B cell (primary cell): ENCODE measurements at regions not wholly inside any gene's neighbourhood (a gene's known extent, or its start where the extent isn't known, plus 50 kb on each side); places are given as distances from the start of the nearest gene placed in this dataset.

Experiments used
- ATAC-seq: fragments of 200-7000 bp; cut with Tn5 transposase; one replicate; pipeline ENCODE4 v1.10.0; 2021; ENCODE audit warnings: low read depth, mild to moderate bottlenecking, moderate number of reproducible peaks, moderate library complexity
- CTCF ChIA-PET: fragments of 350-600 bp; sonication (Branson Sonifier 250); formaldehyde crosslinking; loops from one replicate; lab custom pipeline; 2021; ENCODE audit warnings: antibody characterized with exemption, inconsistent platforms; lab: Charles Lee
- POLR2A ChIA-PET: fragments of 350-600 bp; sonication (Branson Sonifier 250); formaldehyde crosslinking; loops from one replicate; lab custom pipeline; 2021; ENCODE audit warnings: antibody characterized with exemption; lab: Charles Lee
- DNase-seq: peaks from one replicate; pipeline ENCODE4 v3.0.0; 2013
- H2AFZ ChIP-seq: 2 replicates; pipeline ENCODE4 v1.6.1; 2012; ENCODE audit warnings: mild to moderate bottlenecking, low read depth, low read length; ENCODE audit not compliant: insufficient read depth, poor library complexity, severe bottlenecking
- H3K27ac ChIP-seq, 2 donors: 1 replicate in 1 of 2; 2 replicates in 1 of 2; pipeline ENCODE4 v1.5.1; 2012 to 2013; ENCODE audit warnings: low read length in 2 of 2, mild to moderate bottlenecking in 2 of 2, moderate library complexity in 1 of 2
- H3K27me3 ChIP-seq, 4 experiments: fragments of 200-600 bp in 1 of 4; sonication (generic) in 1 of 4; replicated peaks in 1 of 4; 1 replicate in 2 of 4; 2 replicates in 2 of 4; pipeline versions ENCODE4 v1.6.1 to v1.7.0; 2013 to 2016; ENCODE audit warnings: low read length in 3 of 4, mild to moderate bottlenecking in 2 of 4, mixed read lengths in 1 of 4, moderate library complexity in 1 of 4; ENCODE audit not compliant: insufficient read depth in 4 of 4, control insufficient read depth in 3 of 4; ENCODE audit errors: control extremely low read depth in 1 of 4
- H3K36me3 ChIP-seq, 2 experiments: replicated peaks in 1 of 2; 1 replicate in 1 of 2; 2 replicates in 1 of 2; pipeline versions ENCODE4 v1.6.1 to v1.7.1; 2013; ENCODE audit warnings: low read length in 1 of 2; ENCODE audit not compliant: insufficient read depth in 2 of 2, control insufficient read depth in 1 of 2; ENCODE audit errors: control extremely low read depth in 1 of 2, extremely low read depth in 1 of 2
- H3K4me1 ChIP-seq, 2 donors: fragments of 200-600 bp in 1 of 2; sonication (generic) in 1 of 2; 1 replicate in 1 of 2; 2 replicates in 1 of 2; pipeline versions ENCODE4 v1.5.1 to v1.6.1; 2013 to 2017; ENCODE audit warnings: low read length in 2 of 2; ENCODE audit not compliant: control insufficient read depth in 2 of 2, insufficient read depth in 2 of 2
- H3K4me2 ChIP-seq: replicated peaks from 2 replicates; pipeline ENCODE3; 2012; ENCODE audit warnings: mild to moderate bottlenecking, low read depth, low read length; ENCODE audit not compliant: poor library complexity, severe bottlenecking
- H3K4me3 ChIP-seq, 5 experiments: fragments of 200-600 bp in 1 of 5; sonication (generic) in 1 of 5; 1 replicate in 3 of 5; 2 replicates in 2 of 5; pipeline versions ENCODE4 v1.5.1 to v1.7.0; 2011 to 2016; ENCODE audit warnings: low read length in 4 of 5, mild to moderate bottlenecking in 4 of 5, low read depth in 2 of 5, control low read depth in 1 of 5, moderate library complexity in 1 of 5; ENCODE audit not compliant: insufficient read depth in 1 of 5; ENCODE audit errors: control extremely low read depth in 1 of 5, extremely low read depth in 1 of 5
- H3K79me2 ChIP-seq: fragments of 200-600 bp; sonication (generic); one replicate; pipeline ENCODE4 v1.6.0; 2016; ENCODE audit warnings: low read length; ENCODE audit not compliant: control insufficient read depth, insufficient read depth
- H3K9ac ChIP-seq: fragments of 200-600 bp; sonication (generic); 2 replicates; pipeline ENCODE4 v1.6.1; 2017; ENCODE audit warnings: mild to moderate bottlenecking, low read length, moderate library complexity
- H3K9me3 ChIP-seq, 3 donors: one replicate each; pipeline versions ENCODE4 v1.6.1 to v1.7.1; 2013; ENCODE audit warnings: low read length in 2 of 3; ENCODE audit not compliant: control insufficient read depth in 2 of 3, insufficient read depth in 1 of 3; ENCODE audit errors: control extremely low read depth in 1 of 3
- H4K20me1 ChIP-seq: 2 replicates; pipeline ENCODE4 v1.6.0; 2012; ENCODE audit warnings: mild to moderate bottlenecking, low read length; ENCODE audit not compliant: insufficient read depth, control insufficient read depth, poor library complexity, severe bottlenecking
- H3K27ac Mint-ChIP-seq: one replicate; pipeline ENCODE4 v1.8.0; 2021; ENCODE audit warnings: mixed read lengths
- H3K27me3 Mint-ChIP-seq: one replicate; pipeline ENCODE4 v1.8.0; 2021; ENCODE audit warnings: mixed read lengths
- H3K4me1 Mint-ChIP-seq: one replicate; pipeline ENCODE4 v1.8.0; 2021; ENCODE audit warnings: mixed read lengths
- H3K4me3 Mint-ChIP-seq: one replicate; pipeline ENCODE4 v1.8.0; 2021; ENCODE audit warnings: mixed read lengths
- H3K9me3 Mint-ChIP-seq: one replicate; pipeline ENCODE4 v1.8.0; 2022; ENCODE audit warnings: mixed read lengths; ENCODE audit not compliant: insufficient read depth
- EZH2 ChIP-seq: IDR thresholded peaks from 2 replicates; pipeline ENCODE4 v1.6.1; 2012; ENCODE audit warnings: borderline replicate concordance, low read depth, mild to moderate bottlenecking, moderate library complexity, low read length; ENCODE audit not compliant: insufficient read depth, poor library complexity, severe bottlenecking
- WGBS: methylation state at CpG from one replicate; pipeline ENCODE4 v1.1.5; 2013; ENCODE audit warnings: missing lambda C conversion rate; ENCODE audit not compliant: insufficient coverage; 5-methylcytosine and 5-hydroxymethylcytosine counted together
- intact Hi-C: fragments of 100-400 bp; cut with micrococcal nuclease; formaldehyde crosslinking; loops from one replicate; pipeline ENCODE4 v1.10.0; 2022
- TF ChIP-seq, protein P1 (sequence below): fragments of 200-600 bp; IDR thresholded peaks from one replicate; pipeline ENCODE4 v1.8.0; 2022; ENCODE audit warnings: antibody characterized with exemption, mild to moderate bottlenecking

DNA sequence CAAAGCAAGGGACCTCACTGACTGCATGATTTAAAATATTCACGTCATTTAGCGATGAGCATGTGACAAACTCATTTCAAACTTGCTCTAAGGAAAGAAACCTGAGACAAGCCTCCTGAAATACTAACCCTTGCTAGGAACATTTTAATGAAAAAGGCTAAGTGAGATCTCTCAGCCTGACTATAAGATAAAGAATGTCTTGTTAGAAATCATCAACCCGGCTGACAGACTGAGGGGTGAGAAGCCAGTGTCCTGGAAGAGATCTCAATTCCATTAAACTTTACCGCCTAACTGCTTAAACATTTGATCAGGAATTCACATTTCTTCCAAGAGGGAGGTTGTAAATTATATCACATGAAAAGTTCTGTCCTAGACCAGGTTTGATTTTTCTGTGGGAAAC is 274.8 kb upstream of the EXOC2 start:
- DNase-seq, result no peak
- peaks cover 22% of the 10 kb centered on the region for H3K27me3 Mint-ChIP-seq
- no peak overlapping the region for H3K27ac Mint-ChIP-seq

DNA sequence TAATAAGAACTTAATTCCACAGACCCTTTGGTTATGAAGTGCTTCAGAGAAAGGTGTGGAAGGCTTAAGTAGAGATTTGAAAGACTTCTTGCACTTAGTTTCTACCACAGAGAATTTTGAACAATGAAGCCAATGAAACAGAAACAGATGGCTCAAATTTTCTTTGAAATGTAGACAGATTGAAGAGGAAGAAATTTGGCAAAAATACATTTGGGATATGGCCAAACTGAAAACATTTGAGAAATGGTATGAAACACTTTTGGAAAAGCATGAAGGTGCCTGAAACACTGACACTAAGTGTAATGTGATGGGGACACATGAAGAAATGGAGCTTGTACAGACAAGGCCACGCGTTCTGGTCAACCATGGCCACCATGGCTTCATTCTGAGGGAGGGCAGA is 272.4 kb upstream of the EXOC2 start:
- peaks cover 28% of the 10 kb centered on the region for H3K27me3 Mint-ChIP-seq
- H3K79me2 ChIP-seq, result no peaks in the 10 kb centered on the region
- H3K4me1 Mint-ChIP-seq, result no peaks in the 10 kb centered on the region
- no peak overlapping the region for H3K9ac ChIP-seq
- POLR2A ChIA-PET, result no interaction called here
- WGBS, result 95% methylated on average over 2 of the region's 2 CpGs
- DNase-seq (no peak), ATAC-seq (no peak)
- CTCF ChIA-PET, result no interaction called here
- H3K9me3 Mint-ChIP-seq, result no peaks in the 10 kb centered on the region
- no peak overlapping the region for H2AFZ ChIP-seq
- no peaks in the 10 kb centered on the region for H4K20me1 ChIP-seq
- TF ChIP-seq, protein P1, sequence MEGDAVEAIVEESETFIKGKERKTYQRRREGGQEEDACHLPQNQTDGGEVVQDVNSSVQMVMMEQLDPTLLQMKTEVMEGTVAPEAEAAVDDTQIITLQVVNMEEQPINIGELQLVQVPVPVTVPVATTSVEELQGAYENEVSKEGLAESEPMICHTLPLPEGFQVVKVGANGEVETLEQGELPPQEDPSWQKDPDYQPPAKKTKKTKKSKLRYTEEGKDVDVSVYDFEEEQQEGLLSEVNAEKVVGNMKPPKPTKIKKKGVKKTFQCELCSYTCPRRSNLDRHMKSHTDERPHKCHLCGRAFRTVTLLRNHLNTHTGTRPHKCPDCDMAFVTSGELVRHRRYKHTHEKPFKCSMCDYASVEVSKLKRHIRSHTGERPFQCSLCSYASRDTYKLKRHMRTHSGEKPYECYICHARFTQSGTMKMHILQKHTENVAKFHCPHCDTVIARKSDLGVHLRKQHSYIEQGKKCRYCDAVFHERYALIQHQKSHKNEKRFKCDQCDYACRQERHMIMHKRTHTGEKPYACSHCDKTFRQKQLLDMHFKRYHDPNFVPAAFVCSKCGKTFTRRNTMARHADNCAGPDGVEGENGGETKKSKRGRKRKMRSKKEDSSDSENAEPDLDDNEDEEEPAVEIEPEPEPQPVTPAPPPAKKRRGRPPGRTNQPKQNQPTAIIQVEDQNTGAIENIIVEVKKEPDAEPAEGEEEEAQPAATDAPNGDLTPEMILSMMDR, result no peak
- TF ChIP-seq EZH2, result no peak
- peaks cover 0 to 17% (median 0%) of the 10 kb centered on the region in 4 experiments for H3K27me3 ChIP-seq
- intact Hi-C loops, result no loop called here
- no peak overlapping the region for H3K4me3 Mint-ChIP-seq
- no peak overlapping the region for H3K27ac ChIP-seq
- H3K27ac Mint-ChIP-seq, result no peak overlapping the region
- no peaks in the 10 kb centered on the region for H3K36me3 ChIP-seq
- no peak overlapping the region for H3K4me2 ChIP-seq
- no peaks in the 10 kb centered on the region for H3K4me1 ChIP-seq
- no peak overlapping the region for H3K4me3 ChIP-seq
- H3K9me3 ChIP-seq, result no peaks in the 10 kb centered on the region

More for the DNA sequence above, 274.8 kb upstream of the EXOC2 start:
- TF ChIP-seq, protein P1, result no peak
- TF ChIP-seq EZH2, result no peak
- H3K9me3 Mint-ChIP-seq, result no peaks in the 10 kb centered on the region
- H3K4me1 ChIP-seq, result no peaks in the 10 kb centered on the region
- no peak overlapping the region for H3K4me2 ChIP-seq
- no peak for ATAC-seq
- no peaks in the 10 kb centered on the region for H3K4me1 Mint-ChIP-seq
- CTCF ChIA-PET, result no interaction called here
- intact Hi-C loops, result no loop called here
- H3K4me3 ChIP-seq, result no peak overlapping the region
- no peaks in the 10 kb centered on the region for H4K20me1 ChIP-seq
- H3K4me3 Mint-ChIP-seq, result no peak overlapping the region
- no CpG with 5 or more reads among the region's 4 CpGs for WGBS
- no peaks in the 10 kb centered on the region for H3K79me2 ChIP-seq
- H3K36me3 ChIP-seq, result no peaks in the 10 kb centered on the region
- no peak overlapping the region for H3K9ac ChIP-seq
- H3K9me3 ChIP-seq, result no peaks in the 10 kb centered on the region
- H2AFZ ChIP-seq, result no peak overlapping the region
- H3K27me3 ChIP-seq, result peaks cover 0 to 9% (median 0%) of the 10 kb centered on the region in 4 experiments
- no peak overlapping the region for H3K27ac ChIP-seq
- POLR2A ChIA-PET, result interaction anchor here (0.6 kb wide), 1 partner anchor 171 kb away, joined by 3 read pairs; no protein-coding TSS in a partner anchor
